Testis (tissue), 2 donors: ENCODE measurements at regions not wholly inside any gene's neighbourhood (a gene's known extent, or its start where the extent isn't known, plus 50 kb on each side); places are given as distances from the start of the nearest gene placed in this dataset.
A peak's percentile ranks its signal among the peaks of the same experiment; 100 is the strongest.

Experiments
- DNase-seq: peaks from one replicate; pipeline ENCODE4 v3.0.0-alpha.2; 2019
- H3K27ac ChIP-seq, 2 donors: fragments of 200-600 bp; sonication (generic); one replicate each; pipeline ENCODE4 v1.5.1; 2019
- H3K27me3 ChIP-seq: fragments of 200-600 bp; sonication (generic); one replicate; pipeline ENCODE4 v1.5.1; 2019
- H3K36me3 ChIP-seq: fragments of 200-600 bp; sonication (generic); one replicate; pipeline ENCODE4 v1.5.1; 2017; ENCODE audit warnings: low read depth; ENCODE audit errors: missing control alignments
- H3K4me1 ChIP-seq: fragments of 200-600 bp; sonication (generic); one replicate; pipeline ENCODE4 v1.5.1; 2019
- H3K4me3 ChIP-seq, 2 donors: fragments of 200-600 bp; sonication (generic); one replicate each; pipeline ENCODE4 v1.5.1; 2017 to 2019
- H3K9me3 ChIP-seq: fragments of 200-600 bp; sonication (generic); one replicate; pipeline ENCODE4 v1.5.1; 2017
- CTCF ChIP-seq, 3 experiments: fragments of 450-650 bp in 2 of 3; fragments of 200-600 bp in 1 of 3; sonication (generic) in 1 of 3; IDR thresholded peaks; one replicate each; pipeline ENCODE4 v1.5.1; 2016 to 2019; ENCODE audit warnings: antibody characterized with exemption in 3 of 3, mild to moderate bottlenecking in 2 of 3, moderate library complexity in 1 of 3
- POLR2A ChIP-seq: fragments of 450-650 bp; IDR thresholded peaks from one replicate; pipeline ENCODE4 v1.6.1; 2017; ENCODE audit warnings: antibody characterized with exemption, mild to moderate bottlenecking, moderate library complexity
- whole genome bisulfite sequencing, 2 donors: methylation state at CpG; one replicate each; pipeline ENCODE4 v1.1.5; 2018; 5-methylcytosine and 5-hydroxymethylcytosine counted together
- intact Hi-C: fragments of 100-400 bp; cut with DNase I; formaldehyde crosslinking; loops from one replicate; pipeline ENCODE4 v1.15.1; 2023; ENCODE audit warnings: low total_unique reads

GRCh38 chr1:222392556-222392955, 155.3 kb downstream of the HHIPL2 start:
- 87 to 93% methylated on average over 3 of the region's 3 CpGs for WGBS, 2 donors
- no peak overlapping the region for H3K27ac ChIP-seq
- H3K36me3 ChIP-seq = no peaks in the 10 kb centered on the region
- DNase-seq = no peak
- TF ChIP-seq CTCF (IDR thresholded peaks at IDR 0.05) = no peak
- no peak for TF ChIP-seq POLR2A
- H3K4me3 ChIP-seq = no peak overlapping the region
- intact Hi-C loops = no loop called here
- no peaks in the 10 kb centered on the region for H3K9me3 ChIP-seq
- no peaks in the 10 kb centered on the region for H3K4me1 ChIP-seq
- H3K27me3 ChIP-seq = no peaks in the 10 kb centered on the region

- Histone ChIP-seq H3K27me3 (no peaks in the 10 kb centered on the region), H3K27ac (no peak overlapping the region), H3K4me3 (no peak overlapping the region), H3K36me3 (no peaks in the 10 kb centered on the region), H3K4me1 (no peaks in the 10 kb centered on the region), H3K9me3 (no peaks in the 10 kb centered on the region)
- WGBS, 2 donors = 70 to 73% methylated on average over 2 of the region's 2 CpGs
- DNase-seq = no peak
- no peak for TF ChIP-seq CTCF (IDR thresholded peaks at IDR 0.05)
- no peak for TF ChIP-seq POLR2A
- intact Hi-C loops = no loop called here
These were observed 157.7 kb downstream of the HHIPL2 start for GRCh38 chr1:222390181-222390580.

DNA sequence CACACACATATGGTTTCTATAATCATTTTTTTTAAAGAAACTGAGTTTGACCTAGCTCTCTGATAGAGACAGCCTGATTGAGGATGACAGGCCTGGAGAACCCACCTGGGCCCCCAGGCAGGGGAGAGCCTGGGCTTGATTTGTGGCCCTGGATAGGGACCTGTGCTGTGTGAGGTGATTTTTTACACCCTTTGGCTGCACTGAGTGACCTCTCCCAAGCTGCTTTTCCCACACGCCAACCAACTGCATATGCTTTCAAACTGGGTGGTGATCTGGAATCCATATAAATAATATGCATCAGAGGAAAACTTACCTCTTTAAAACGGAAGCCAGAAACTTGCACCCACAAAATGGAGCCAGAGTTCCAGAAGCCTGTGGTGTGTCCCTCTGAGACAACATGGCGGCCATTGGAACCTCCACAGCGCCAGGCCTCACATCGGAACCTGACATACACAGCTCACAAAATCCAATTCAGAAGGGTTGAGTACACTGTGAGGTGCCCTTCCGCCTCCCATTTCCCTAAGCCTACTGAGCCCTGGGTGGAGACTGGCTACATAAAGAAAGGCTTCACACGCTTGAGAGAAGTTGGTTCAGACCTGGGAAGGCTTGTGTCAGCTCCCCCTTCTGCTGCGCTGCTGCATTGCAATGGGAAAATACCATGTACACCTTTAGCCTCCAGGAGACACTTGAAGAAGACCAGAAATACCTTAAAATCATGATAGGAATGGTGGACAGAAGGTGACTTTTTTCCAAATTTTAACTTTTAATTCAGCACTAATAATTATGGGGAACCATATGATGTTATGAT, 160.7 kb downstream of the HHIPL2 start:
- intact Hi-C loops = no loop called here
- no peaks in the 10 kb centered on the region for H3K4me1 ChIP-seq
- DNase-seq = peak; percentile 44
- H3K9me3 ChIP-seq = no peaks in the 10 kb centered on the region
- H3K36me3 ChIP-seq = no peaks in the 10 kb centered on the region
- no peak overlapping the region for H3K4me3 ChIP-seq
- no peaks in the 10 kb centered on the region for H3K27me3 ChIP-seq
- H3K27ac ChIP-seq = no peak overlapping the region
- WGBS, 2 donors = 61 to 69% methylated on average over 7 to 8 of the region's 8 CpGs
- no peak for TF ChIP-seq CTCF (IDR thresholded peaks at IDR 0.05)
- TF ChIP-seq POLR2A = no peak

DNA sequence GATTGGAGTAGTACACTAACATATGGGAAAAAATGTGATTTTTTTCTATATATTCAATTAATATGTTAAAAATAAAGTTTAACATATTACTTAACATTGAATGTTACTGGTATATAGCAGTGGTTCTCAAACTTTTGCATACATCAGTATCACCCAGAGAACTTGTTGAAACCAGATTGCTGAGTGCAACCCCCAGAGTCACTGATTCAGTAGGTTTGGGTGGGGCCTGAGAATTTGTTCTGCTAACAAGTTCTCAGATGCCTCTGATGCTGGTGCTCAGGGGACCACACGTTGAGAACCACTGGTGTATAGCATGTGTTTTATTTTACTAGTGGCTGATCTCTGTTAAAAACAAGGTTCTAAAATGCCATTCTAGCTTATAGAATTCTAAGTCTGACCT, 161.9 kb downstream of the HHIPL2 start:
- Histone ChIP-seq H3K9me3 (no peaks in the 10 kb centered on the region), H3K27ac (no peak overlapping the region), H3K27me3 (no peaks in the 10 kb centered on the region), H3K4me1 (no peaks in the 10 kb centered on the region), H3K4me3 (no peak overlapping the region), H3K36me3 (no peaks in the 10 kb centered on the region)
- intact Hi-C loops = no loop called here
- no peak for TF ChIP-seq CTCF (IDR thresholded peaks at IDR 0.05)
- no peak for TF ChIP-seq POLR2A
- 61 to 80% methylated on average over 1 of the region's 1 CpG for WGBS, 2 donors
- DNase-seq = no peak

- Histone ChIP-seq H3K36me3 (no peaks in the 10 kb centered on the region), H3K27ac (no peak overlapping the region), H3K4me3 (no peak overlapping the region), H3K27me3 (no peaks in the 10 kb centered on the region), H3K9me3 (no peaks in the 10 kb centered on the region), H3K4me1 (no peaks in the 10 kb centered on the region)
- no peak for DNase-seq
- intact Hi-C loops = no loop called here
- TF ChIP-seq CTCF (IDR thresholded peaks at IDR 0.05) = no peak
- no peak for TF ChIP-seq POLR2A
These were observed 162.6 kb downstream of the HHIPL2 start for GRCh38 chr1:222385262-222385661.
